22Rv1 (cell line): ENCODE measurements at regions not wholly inside any gene's neighbourhood (a gene's known extent, or its start where the extent isn't known, plus 50 kb on each side); places are given as distances from the start of the nearest gene placed in this dataset.
"Not testable (repeated sequence)": the region's sequence is repeated elsewhere in the genome, so short reads cannot be mapped to it uniquely, and the experiment has no call there.

Source experiments
- CTCF ChIP-seq: fragments of 450-650 bp; IDR thresholded peaks from 2 replicates; pipeline ENCODE4 v1.5.1; 2017; ENCODE audit warnings: mild to moderate bottlenecking
- ZFX ChIP-seq: fragments of 450-650 bp; IDR thresholded peaks from 2 replicates; pipeline ENCODE4 v1.6.1; 2017; ENCODE audit warnings: antibody characterized with exemption, borderline replicate concordance

- not testable (repeated sequence) for TF ChIP-seq CTCF, ZFX
Measured at GRCh38 chr6:134425917-134426316, 108.0 kb upstream of the SGK1 start.
